ENCODE measurements at regions not wholly inside any gene's neighbourhood (a gene's known extent, or its start where the extent isn't known, plus 50 kb on each side); places are given as distances from the start of the nearest gene placed in this dataset.
"Not testable (repeated sequence)": the region's sequence is repeated elsewhere in the genome, so short reads cannot be mapped to it uniquely, and the experiment has no call there.

- CTCF ChIA-PET; DNase-seq (ENCODE audit: low spot score); ATAC-seq; H3K27ac Mint-ChIP-seq; H3K27me3 Mint-ChIP-seq (ENCODE audit: low read depth); H3K4me3 Mint-ChIP-seq; POLR2A ChIA-PET: not testable (repeated sequence)
- H3K9me3 Mint-ChIP-seq, result peaks cover 28% of the 10 kb centered on the region
- H3K4me1 Mint-ChIP-seq, result peaks cover 15% of the 10 kb centered on the region
- peaks cover 37% of the 10 kb centered on the region for H3K36me3 Mint-ChIP-seq
Observed at GRCh38 chr5:82932473-82933220, 144.5 kb downstream of the TMEM167A start.

DNA sequence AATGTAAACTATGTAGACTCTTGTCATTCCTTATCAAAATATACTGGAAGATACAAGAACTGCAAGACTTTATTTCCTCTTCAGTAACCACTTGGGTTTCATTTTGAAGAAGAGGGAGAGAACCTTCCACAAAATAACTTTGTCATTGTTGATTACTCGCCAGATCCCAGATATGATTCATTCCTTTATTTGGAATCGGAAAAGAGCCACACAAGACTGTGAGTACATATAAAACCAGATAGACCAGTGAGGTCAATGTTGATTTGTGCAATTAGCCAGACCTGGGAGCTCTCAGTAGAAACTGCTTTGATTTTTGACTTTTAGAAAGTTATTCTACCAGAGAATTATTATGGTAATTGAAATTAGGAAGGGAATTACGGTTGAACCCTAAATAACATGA lies 146.1 kb downstream of the TMEM167A start:
- Mint-ChIP-seq H3K27ac (no peak overlapping the region), H3K9me3 (peaks cover 28% of the 10 kb centered on the region), H3K4me1 (peaks cover 15% of the 10 kb centered on the region), H3K4me3 (no peak overlapping the region), H3K27me3 (ENCODE audit: low read depth) (no peaks in the 10 kb centered on the region; the same call in 1 of the 2 replicates), H3K36me3 (peaks cover 37% of the 10 kb centered on the region)
- ChIA-PET CTCF (no interaction called here), POLR2A (no interaction called here)
- DNase-seq (ENCODE audit: low spot score), result no peak
- no peak for TF ChIP-seq ZNF532 (CRISPR knock-in tag; IDR thresholded peaks at IDR 0.05; ENCODE audit: borderline replicate concordance)
- TF ChIP-seq OVOL2 (CRISPR knock-in tag; IDR thresholded peaks at IDR 0.05; ENCODE audit: borderline replicate concordance), result no peak
- TF ChIP-seq GRHL2 (CRISPR knock-in tag; IDR thresholded peaks at IDR 0.05; ENCODE audit: insufficient replicate concordance, severe bottlenecking), result no peak
- no peak for TF ChIP-seq MYBL2 (CRISPR knock-in tag; IDR thresholded peaks at IDR 0.05)
- TF ChIP-seq FOXK1 (CRISPR knock-in tag; IDR thresholded peaks at IDR 0.05), result no peak
- TF ChIP-seq CREB1 (CRISPR knock-in tag; IDR thresholded peaks at IDR 0.05), result no peak
- no peak for TF ChIP-seq TCF7 (CRISPR knock-in tag; IDR thresholded peaks at IDR 0.05; ENCODE audit: low read depth)
- TF ChIP-seq, protein P1, sequence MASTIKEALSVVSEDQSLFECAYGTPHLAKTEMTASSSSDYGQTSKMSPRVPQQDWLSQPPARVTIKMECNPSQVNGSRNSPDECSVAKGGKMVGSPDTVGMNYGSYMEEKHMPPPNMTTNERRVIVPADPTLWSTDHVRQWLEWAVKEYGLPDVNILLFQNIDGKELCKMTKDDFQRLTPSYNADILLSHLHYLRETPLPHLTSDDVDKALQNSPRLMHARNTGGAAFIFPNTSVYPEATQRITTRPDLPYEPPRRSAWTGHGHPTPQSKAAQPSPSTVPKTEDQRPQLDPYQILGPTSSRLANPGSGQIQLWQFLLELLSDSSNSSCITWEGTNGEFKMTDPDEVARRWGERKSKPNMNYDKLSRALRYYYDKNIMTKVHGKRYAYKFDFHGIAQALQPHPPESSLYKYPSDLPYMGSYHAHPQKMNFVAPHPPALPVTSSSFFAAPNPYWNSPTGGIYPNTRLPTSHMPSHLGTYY (CRISPR knock-in tag; IDR thresholded peaks at IDR 0.05), result no peak
- TF ChIP-seq FOXJ3 (CRISPR knock-in tag; IDR thresholded peaks at IDR 0.05; ENCODE audit: borderline replicate concordance), result no peak
- no peak for TF ChIP-seq PREB (CRISPR knock-in tag; IDR thresholded peaks at IDR 0.05; ENCODE audit: borderline replicate concordance)
- TF ChIP-seq, protein P2, sequence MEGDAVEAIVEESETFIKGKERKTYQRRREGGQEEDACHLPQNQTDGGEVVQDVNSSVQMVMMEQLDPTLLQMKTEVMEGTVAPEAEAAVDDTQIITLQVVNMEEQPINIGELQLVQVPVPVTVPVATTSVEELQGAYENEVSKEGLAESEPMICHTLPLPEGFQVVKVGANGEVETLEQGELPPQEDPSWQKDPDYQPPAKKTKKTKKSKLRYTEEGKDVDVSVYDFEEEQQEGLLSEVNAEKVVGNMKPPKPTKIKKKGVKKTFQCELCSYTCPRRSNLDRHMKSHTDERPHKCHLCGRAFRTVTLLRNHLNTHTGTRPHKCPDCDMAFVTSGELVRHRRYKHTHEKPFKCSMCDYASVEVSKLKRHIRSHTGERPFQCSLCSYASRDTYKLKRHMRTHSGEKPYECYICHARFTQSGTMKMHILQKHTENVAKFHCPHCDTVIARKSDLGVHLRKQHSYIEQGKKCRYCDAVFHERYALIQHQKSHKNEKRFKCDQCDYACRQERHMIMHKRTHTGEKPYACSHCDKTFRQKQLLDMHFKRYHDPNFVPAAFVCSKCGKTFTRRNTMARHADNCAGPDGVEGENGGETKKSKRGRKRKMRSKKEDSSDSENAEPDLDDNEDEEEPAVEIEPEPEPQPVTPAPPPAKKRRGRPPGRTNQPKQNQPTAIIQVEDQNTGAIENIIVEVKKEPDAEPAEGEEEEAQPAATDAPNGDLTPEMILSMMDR (IDR thresholded peaks at IDR 0.05), result no peak
- no peak for TF ChIP-seq ETV6 (CRISPR knock-in tag; IDR thresholded peaks at IDR 0.05)
- no peak for TF ChIP-seq ZNF396 (CRISPR knock-in tag; IDR thresholded peaks at IDR 0.05; ENCODE audit: borderline replicate concordance)
- ATAC-seq, result no peak

- Mint-ChIP-seq H3K27me3 (ENCODE audit: low read depth) (no peaks in the 10 kb centered on the region), H3K4me3 (no peak overlapping the region), H3K36me3 (peaks cover under 1% of the 10 kb centered on the region; the same call in 1 of the 2 replicates), H3K4me1 (peaks cover 21% of the 10 kb centered on the region), H3K27ac (no peak overlapping the region), H3K9me3 (peaks cover 1% of the 10 kb centered on the region)
- TF ChIP-seq NR3C1 (CRISPR knock-in tag; conservative IDR thresholded peaks at IDR 0.05; ENCODE audit: low read depth) (no peak), GRHL2 (CRISPR knock-in tag; IDR thresholded peaks at IDR 0.05; ENCODE audit: insufficient replicate concordance, severe bottlenecking) (no peak), PRRX2 (CRISPR knock-in tag; IDR thresholded peaks at IDR 0.05) (no peak)
- TF ChIP-seq, protein P1 (CRISPR knock-in tag; IDR thresholded peaks at IDR 0.05), result no peak
- TF ChIP-seq, protein P3, sequence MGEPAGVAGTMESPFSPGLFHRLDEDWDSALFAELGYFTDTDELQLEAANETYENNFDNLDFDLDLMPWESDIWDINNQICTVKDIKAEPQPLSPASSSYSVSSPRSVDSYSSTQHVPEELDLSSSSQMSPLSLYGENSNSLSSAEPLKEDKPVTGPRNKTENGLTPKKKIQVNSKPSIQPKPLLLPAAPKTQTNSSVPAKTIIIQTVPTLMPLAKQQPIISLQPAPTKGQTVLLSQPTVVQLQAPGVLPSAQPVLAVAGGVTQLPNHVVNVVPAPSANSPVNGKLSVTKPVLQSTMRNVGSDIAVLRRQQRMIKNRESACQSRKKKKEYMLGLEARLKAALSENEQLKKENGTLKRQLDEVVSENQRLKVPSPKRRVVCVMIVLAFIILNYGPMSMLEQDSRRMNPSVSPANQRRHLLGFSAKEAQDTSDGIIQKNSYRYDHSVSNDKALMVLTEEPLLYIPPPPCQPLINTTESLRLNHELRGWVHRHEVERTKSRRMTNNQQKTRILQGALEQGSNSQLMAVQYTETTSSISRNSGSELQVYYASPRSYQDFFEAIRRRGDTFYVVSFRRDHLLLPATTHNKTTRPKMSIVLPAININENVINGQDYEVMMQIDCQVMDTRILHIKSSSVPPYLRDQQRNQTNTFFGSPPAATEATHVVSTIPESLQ (CRISPR knock-in tag; IDR thresholded peaks at IDR 0.05), result no peak
- DNase-seq (ENCODE audit: low spot score) (no peak), ATAC-seq (no peak)
- ChIA-PET CTCF (no interaction called here), POLR2A (no interaction called here)
Observed at GRCh38 chr5:82925061-82925411, 152.2 kb downstream of the TMEM167A start.
